GM23338 (cell line): ENCODE measurements at regions not wholly inside any gene's neighbourhood (a gene's known extent, or its start where the extent isn't known, plus 50 kb on each side); places are given as distances from the start of the nearest gene placed in this dataset.

Experiments used
- ATAC-seq: fragments of 200-7000 bp; cut with Tn5 transposase; 3 replicates; pipeline ENCODE4 v1.9.1; 2020
- DNase-seq: peaks from one replicate; pipeline ENCODE4 v3.0.0-alpha.2; 2015; ENCODE audit warnings: low spot score
- H2AFZ ChIP-seq: fragments of 200-600 bp; sonication (generic); 2 replicates; pipeline ENCODE4 v1.8.0; 2016; ENCODE audit warnings: antibody characterized with exemption, mild to moderate bottlenecking, moderate library complexity
- H3F3A ChIP-seq: fragments of 200-600 bp; sonication (generic); replicated peaks from 2 replicates; pipeline ENCODE4 v1.8.0; 2017; ENCODE audit warnings: antibody characterized with exemption, mixed run types, low read depth
- H3K27ac ChIP-seq: fragments of 200-600 bp; sonication (generic); 2 replicates; pipeline ENCODE4 v1.6.1; 2016; ENCODE audit warnings: low read depth
- H3K27me3 ChIP-seq: fragments of 200-600 bp; sonication (generic); 2 replicates; pipeline ENCODE4 v1.8.0; 2016; ENCODE audit warnings: mild to moderate bottlenecking, mixed run types, moderate library complexity; ENCODE audit not compliant: insufficient read depth
- H3K36me3 ChIP-seq: fragments of 200-600 bp; sonication (generic); 2 replicates; pipeline ENCODE4 v1.8.0; 2016; ENCODE audit warnings: mild to moderate bottlenecking; ENCODE audit not compliant: insufficient read depth
- H3K4me1 ChIP-seq: fragments of 200-600 bp; sonication (generic); 2 replicates; pipeline ENCODE4 v1.8.0; 2016; ENCODE audit warnings: mild to moderate bottlenecking, moderate library complexity; ENCODE audit not compliant: insufficient read depth
- H3K4me2 ChIP-seq: fragments of 200-600 bp; sonication (generic); 2 replicates; pipeline ENCODE4 v1.7.1; 2017; ENCODE audit warnings: mixed run types
- H3K4me3 ChIP-seq: fragments of 200-600 bp; sonication (generic); 2 replicates; pipeline ENCODE4 v1.6.1; 2016; ENCODE audit warnings: mixed run types
- H3K79me2 ChIP-seq: fragments of 200-600 bp; sonication (generic); replicated peaks from 2 replicates; pipeline ENCODE4 v1.8.0; 2017; ENCODE audit warnings: mild to moderate bottlenecking; ENCODE audit not compliant: insufficient read depth
- H3K9me2 ChIP-seq: fragments of 200-600 bp; sonication (generic); 2 replicates; pipeline ENCODE4 v1.8.0; 2017; ENCODE audit not compliant: insufficient read depth
- H4K20me1 ChIP-seq: fragments of 200-600 bp; sonication (generic); replicated peaks from 2 replicates; pipeline ENCODE4 v1.8.0; 2017; ENCODE audit warnings: mild to moderate bottlenecking; ENCODE audit not compliant: insufficient read depth
- H3K27ac Mint-ChIP-seq: 2 replicates; pipeline ENCODE4 v1.8.0; 2020; ENCODE audit warnings: inconsistent platforms, mild to moderate bottlenecking, moderate library complexity, mixed read lengths
- H3K27me3 Mint-ChIP-seq: 3 replicates; pipeline ENCODE4 v1.8.0; 2022; ENCODE audit warnings: low read depth, mild to moderate bottlenecking, moderate library complexity, mixed read lengths, inconsistent platforms; ENCODE audit not compliant: insufficient read depth, poor library complexity
- H3K36me3 Mint-ChIP-seq: 3 replicates; pipeline ENCODE4 v1.8.0; 2021; ENCODE audit warnings: low read depth, mild to moderate bottlenecking, inconsistent platforms, moderate library complexity, mixed read lengths
- H3K4me1 Mint-ChIP-seq: 3 replicates; pipeline ENCODE4 v1.8.0; 2020; ENCODE audit warnings: mild to moderate bottlenecking, inconsistent platforms, mixed read lengths
- H3K4me3 Mint-ChIP-seq: 3 replicates; pipeline ENCODE4 v1.8.0; 2021; ENCODE audit warnings: moderate library complexity, mild to moderate bottlenecking, inconsistent platforms, mixed read lengths
- H3K9me3 Mint-ChIP-seq: 3 replicates; pipeline ENCODE4 v1.8.0; 2020; ENCODE audit warnings: moderate library complexity, mild to moderate bottlenecking, inconsistent platforms, mixed read lengths
- CREB1 ChIP-seq: fragments of 250-450 bp; sonication (Bioruptor Pico); IDR thresholded peaks from 2 replicates; pipeline ENCODE4 v1.5.0; 2020; ENCODE audit warnings: low read depth, mild to moderate bottlenecking, moderate library complexity
- POLR2AphosphoS5 ChIP-seq: IDR thresholded peaks from 2 replicates; pipeline ENCODE4 v1.6.1; 2016; ENCODE audit warnings: antibody characterized with exemption, low read depth
- ZNF114 ChIP-seq: fragments of 250-450 bp; sonication (Bioruptor Pico); IDR thresholded peaks from 2 replicates; pipeline ENCODE4 v1.5.0; 2020; ENCODE audit warnings: mild to moderate bottlenecking, moderate library complexity
- ZNF462 ChIP-seq: fragments of 250-450 bp; sonication (Bioruptor Pico); IDR thresholded peaks from 2 replicates; pipeline ENCODE4 v1.5.0; 2020; ENCODE audit warnings: mild to moderate bottlenecking, moderate library complexity

DNA sequence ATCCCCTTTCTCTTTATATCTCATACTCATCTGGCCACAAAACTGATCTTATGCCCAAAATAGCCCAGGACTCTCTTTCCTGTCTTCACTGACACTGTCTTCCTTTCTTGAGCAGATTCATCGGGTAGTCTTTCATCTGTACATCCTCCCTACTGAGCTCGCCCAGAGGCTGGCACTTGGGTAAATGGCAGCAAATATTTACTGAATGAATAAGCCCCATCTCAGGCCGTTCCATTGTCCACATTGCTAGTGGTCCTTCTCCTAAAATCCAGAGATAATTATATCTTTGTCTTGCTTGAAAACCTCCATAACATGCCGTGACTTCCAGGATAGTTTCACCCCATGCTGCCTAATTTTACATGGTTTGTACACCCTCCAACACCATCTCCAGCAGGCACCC is 158.1 kb upstream of the SDK2 start:
- Histone ChIP-seq H4K20me1 (no peaks in the 10 kb centered on the region), H3K9me2 (peaks cover 4% of the 10 kb centered on the region; the same call in 1 of the 2 replicates), H3K4me1 (peaks cover 6% of the 10 kb centered on the region; the same call in 1 of the 2 replicates), H3K27ac (no peak overlapping the region), H3F3A (no peaks in the 10 kb centered on the region), H3K27me3 (no peaks in the 10 kb centered on the region; the same call in 1 of the 2 replicates), H3K4me3 (no peak overlapping the region), H2AFZ (no peak overlapping the region), H3K36me3 (no peaks in the 10 kb centered on the region), H3K79me2 (no peaks in the 10 kb centered on the region), H3K4me2 (no peak overlapping the region)
- peaks cover 18% of the 10 kb centered on the region for H3K4me1 Mint-ChIP-seq
- peaks cover 12% of the 10 kb centered on the region; the same call in 2 of the 3 replicates for H3K9me3 Mint-ChIP-seq
- ATAC-seq (no peak), DNase-seq (no peak)
- no peak overlapping the region for H3K4me3 Mint-ChIP-seq
- TF ChIP-seq ZNF114 (no peak), CREB1 (CRISPR knock-in tag) (no peak)
- H3K36me3 Mint-ChIP-seq = no peaks in the 10 kb centered on the region; the same call in 2 of the 3 replicates
- peaks cover 6% of the 10 kb centered on the region for H3K27me3 Mint-ChIP-seq
- no peak overlapping the region for H3K27ac Mint-ChIP-seq

GRCh38 chr17:73802871-73803270 is 158.6 kb upstream of the SDK2 start:
- Mint-ChIP-seq H3K27ac (no peak overlapping the region), H3K36me3 (no peaks in the 10 kb centered on the region; the same call in 2 of the 3 replicates), H3K4me3 (no peak overlapping the region), H3K9me3 (peaks cover 12% of the 10 kb centered on the region; the same call in 2 of the 3 replicates), H3K4me1 (peaks cover 18% of the 10 kb centered on the region), H3K27me3 (peaks cover 6% of the 10 kb centered on the region)
- TF ChIP-seq ZNF462 (CRISPR knock-in tag) (no peak), POLR2AphosphoS5 (no peak), ZNF114 (no peak)
- no peak overlapping the region for H3K4me2 ChIP-seq
- no peaks in the 10 kb centered on the region for H3F3A ChIP-seq
- no peaks in the 10 kb centered on the region for H4K20me1 ChIP-seq
- H3K27ac ChIP-seq = no peak overlapping the region
- peaks cover 4% of the 10 kb centered on the region; the same call in 1 of the 2 replicates for H3K9me2 ChIP-seq
- peaks cover 6% of the 10 kb centered on the region; the same call in 1 of the 2 replicates for H3K4me1 ChIP-seq
- no peaks in the 10 kb centered on the region; the same call in 1 of the 2 replicates for H3K27me3 ChIP-seq
- DNase-seq = no peak
- H3K36me3 ChIP-seq = no peaks in the 10 kb centered on the region
- H3K4me3 ChIP-seq = no peak overlapping the region
- no peaks in the 10 kb centered on the region for H3K79me2 ChIP-seq
- ATAC-seq = no peak
- H2AFZ ChIP-seq = no peak overlapping the region
